ENCODE measurements at regions not wholly inside any gene's neighbourhood (a gene's known extent, or its start where the extent isn't known, plus 50 kb on each side); places are given as distances from the start of the nearest gene placed in this dataset.

DNA sequence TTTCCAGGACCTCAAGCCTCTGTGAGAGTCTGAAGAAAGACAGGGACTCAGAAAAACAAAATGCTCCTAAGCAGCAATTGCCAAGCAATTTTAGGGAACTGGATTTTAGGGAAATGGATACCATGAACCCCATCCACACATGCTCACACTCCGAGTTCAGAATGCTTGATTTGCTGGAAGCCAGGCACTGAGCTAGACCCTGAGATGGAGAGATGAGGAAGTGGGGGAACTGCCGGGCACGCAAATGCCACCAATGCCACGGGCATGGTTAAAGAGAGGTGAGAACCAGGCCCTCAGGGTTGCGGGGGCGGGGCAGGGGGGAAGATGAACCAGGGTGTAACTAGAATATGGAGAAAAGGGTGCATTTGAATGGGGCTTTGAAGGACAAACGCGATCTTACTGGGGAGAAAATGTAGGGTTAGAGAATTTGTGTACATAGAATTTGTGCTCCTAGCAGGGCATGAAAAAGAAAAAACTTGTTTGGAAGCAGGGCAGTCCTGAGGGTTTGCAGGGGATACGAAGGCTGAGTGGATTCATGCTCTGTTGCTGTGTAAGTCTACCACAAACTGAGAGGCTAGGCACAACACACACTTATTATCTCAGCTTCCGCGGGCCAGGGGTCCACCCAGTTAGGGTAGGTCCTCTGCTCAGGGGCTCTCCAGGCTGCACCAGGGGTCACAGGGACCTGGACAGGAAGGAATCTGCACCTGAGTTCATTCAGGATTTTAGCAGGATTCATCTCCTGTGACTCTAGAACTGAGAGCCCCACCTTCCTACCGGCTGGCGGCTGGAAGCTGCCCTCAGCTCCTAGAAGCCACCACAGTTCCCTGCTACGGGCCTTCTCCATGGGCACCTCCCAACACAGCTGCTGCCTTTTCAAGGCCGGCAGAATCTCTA lies 108.0 kb downstream of the SNX5 start:
- Histone ChIP-seq H4K91ac (replicated peaks; ENCODE audit: insufficient read length, low read length) (peak overlapping the region; percentile 35), H2AK5ac (ENCODE audit: low read depth, low read length) (no peak overlapping the region), H4K20me1 (replicated peaks in 1 of 2; ENCODE audit: control insufficient read depth in 1 of 2, insufficient read depth in 2 of 2, low read length in 2 of 2) (no peaks in the 10 kb centered on the region), H3K23me2 (ENCODE audit: low read depth, low read length) (no peaks in the 10 kb centered on the region; the same call in 1 of the 2 replicates), H3K79me2 (ENCODE audit: control insufficient read depth in 1 of 2, insufficient read depth in 2 of 2, low read length in 2 of 2) (no peaks in the 10 kb centered on the region), H3K4me1 (replicated peaks in 1 of 4; ENCODE audit: control insufficient read depth in 3 of 4, insufficient read depth in 4 of 4, low read length in 3 of 4) (peaks cover 3 to 16% (median 10%) of the 10 kb centered on the region in 4 experiments), H2AFZ (ENCODE audit: low read length) (0 out of 2 replicates have a peak overlapping the region, but pooled peaks have one; percentile 29), H3K56ac (replicated peaks; ENCODE audit: insufficient read length, low read depth, low read length) (no peak overlapping the region), H3K27ac (ENCODE audit: low read depth, low read length) (no peak overlapping the region), H2BK120ac (replicated peaks; ENCODE audit: low read depth, low read length) (no peak overlapping the region), H2BK12ac (ENCODE audit: low read depth, low read length) (no peak overlapping the region), H2BK20ac (ENCODE audit: low read length) (peak overlapping the region; percentile 3; the same call in 1 of the 2 replicates), H4K8ac (ENCODE audit: extremely low read depth, insufficient read depth, low read length) (no peak overlapping the region; the same call in 1 of the 2 replicates), H3K27me3 (replicated peaks in 1 of 4; ENCODE audit: control insufficient read depth in 3 of 4, extremely low read depth in 1 of 4, insufficient read depth in 3 of 4, low read length in 3 of 4) (no peaks in the 10 kb centered on the region; a peak in 1 of 7 replicates), H3K23ac (ENCODE audit: insufficient read length) (no peak overlapping the region), H3K4me3 (ENCODE audit: extremely low read depth in 1 of 4, insufficient read depth in 2 of 4, low read depth in 3 of 4, low read length in 4 of 4) (no peak overlapping the region), H3K36me3 (ENCODE audit: control insufficient read depth in 2 of 4, insufficient read depth in 4 of 4, low read length in 3 of 4) (no peaks in the 10 kb centered on the region), H2BK15ac (ENCODE audit: low read length) (no peak overlapping the region), H3K18ac (ENCODE audit: extremely low read depth, low read length) (no peak overlapping the region), H3K14ac (ENCODE audit: insufficient read length) (peak overlapping the region; percentile 40), H3K4me2 (ENCODE audit: insufficient read depth in 1 of 2, low read depth in 2 of 2, low read length in 2 of 2) (no peak overlapping the region), H3K9ac (replicated peaks in 1 of 4; ENCODE audit: extremely low read depth in 1 of 4, low read depth in 3 of 4, low read length in 3 of 4) (no peak overlapping the region), H3K79me1 (ENCODE audit: low read depth, low read length) (no peaks in the 10 kb centered on the region), H4K5ac (ENCODE audit: insufficient read length, low read depth, low read length) (peak overlapping the region; percentile 34), H2BK5ac (ENCODE audit: low read depth, low read length) (peak overlapping the region; percentile 15; the same call in 1 of the 2 replicates), H3K4ac (replicated peaks; ENCODE audit: insufficient read length, low read depth, low read length) (no peak overlapping the region), H3K9me3 (ENCODE audit: insufficient read depth in 2 of 2, low read depth in 1 of 2, low read length in 1 of 2) (no peaks in the 10 kb centered on the region)
- CTCF ChIA-PET (ENCODE audit: partially characterized antibody), result interaction anchor here (0.7 to 2.5 kb wide), 5 partner anchors 10 to 78 kb away, joined by 3 to 7 read pairs (median 4); no protein-coding TSS in a partner anchor
- DNase-seq (ENCODE audit: low read depth in 1 of 2, low spot score in 2 of 2) (no peak), FAIRE-seq (no peak)
- WGBS, 2 experiments (ENCODE audit: extremely low coverage in 1 of 2, insufficient coverage in 1 of 2, insufficient read length in 1 of 2, insufficient replicate concordance in 2 of 2, low coverage in 1 of 2, low lambda C conversion rate in 2 of 2, missing lambda C conversion rate in 1 of 2), result 87% methylated on average over 15 of the region's 15 CpGs; no CpG with 5 or more reads in 1 of the 2 experiments
- POLR2A ChIA-PET (ENCODE audit: partially characterized antibody), result no interaction called here
- TF ChIP-seq, protein P1, sequence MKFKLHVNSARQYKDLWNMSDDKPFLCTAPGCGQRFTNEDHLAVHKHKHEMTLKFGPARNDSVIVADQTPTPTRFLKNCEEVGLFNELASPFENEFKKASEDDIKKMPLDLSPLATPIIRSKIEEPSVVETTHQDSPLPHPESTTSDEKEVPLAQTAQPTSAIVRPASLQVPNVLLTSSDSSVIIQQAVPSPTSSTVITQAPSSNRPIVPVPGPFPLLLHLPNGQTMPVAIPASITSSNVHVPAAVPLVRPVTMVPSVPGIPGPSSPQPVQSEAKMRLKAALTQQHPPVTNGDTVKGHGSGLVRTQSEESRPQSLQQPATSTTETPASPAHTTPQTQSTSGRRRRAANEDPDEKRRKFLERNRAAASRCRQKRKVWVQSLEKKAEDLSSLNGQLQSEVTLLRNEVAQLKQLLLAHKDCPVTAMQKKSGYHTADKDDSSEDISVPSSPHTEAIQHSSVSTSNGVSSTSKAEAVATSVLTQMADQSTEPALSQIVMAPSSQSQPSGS (IDR thresholded peaks at IDR 0.05; ENCODE audit: low read length), result no peak
- TF ChIP-seq SP2 (IDR thresholded peaks at IDR 0.05; ENCODE audit: low read length), result no peak
- TF ChIP-seq POLR2A (IDR thresholded peaks at IDR 0.05; ENCODE audit: control extremely low read depth in 1 of 2, low read depth in 2 of 2, low read length in 2 of 2), result no peak
- TF ChIP-seq MAFK (IDR thresholded peaks at IDR 0.05; ENCODE audit: low read depth, low read length), result no peak
- no peak for TF ChIP-seq EP300 (IDR thresholded peaks at IDR 0.05; ENCODE audit: borderline replicate concordance in 1 of 2, low read depth in 2 of 2, low read length in 2 of 2)
- TF ChIP-seq SIRT6 (IDR thresholded peaks at IDR 0.05; ENCODE audit: low read length), result no peak
- no peak for TF ChIP-seq RBBP5 (IDR thresholded peaks at IDR 0.05; ENCODE audit: borderline replicate concordance, low read depth, low read length)
- no peak for TF ChIP-seq SUZ12 (IDR thresholded peaks at IDR 0.05; ENCODE audit: low read length)
- TF ChIP-seq, protein P2, sequence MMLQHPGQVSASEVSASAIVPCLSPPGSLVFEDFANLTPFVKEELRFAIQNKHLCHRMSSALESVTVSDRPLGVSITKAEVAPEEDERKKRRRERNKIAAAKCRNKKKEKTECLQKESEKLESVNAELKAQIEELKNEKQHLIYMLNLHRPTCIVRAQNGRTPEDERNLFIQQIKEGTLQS (IDR thresholded peaks at IDR 0.05; ENCODE audit: insufficient read depth, low read depth, low read length), result no peak
- TF ChIP-seq TAF7 (optimal IDR thresholded peaks at IDR 0.05; ENCODE audit: borderline replicate concordance, low read depth, low read length), result no peak

Measured in H1 (cell line).